GM19468 (cell line): ENCODE measurements at regions not wholly inside any gene's neighbourhood (a gene's known extent, or its start where the extent isn't known, plus 50 kb on each side); places are given as distances from the start of the nearest gene placed in this dataset.
"Not testable (repeated sequence)": the region's sequence is repeated elsewhere in the genome, so short reads cannot be mapped to it uniquely, and the experiment has no call there.

Experiments
- ATAC-seq: cut with Tn5 transposase; IDR thresholded peaks from one replicate; pipeline ENCODE4 v1.9.1; 2021; ENCODE audit warnings: mild to moderate bottlenecking, moderate library complexity, moderate number of reproducible peaks; ENCODE audit not compliant: unreplicated experiment; ENCODE audit errors: extremely low read depth

DNA sequence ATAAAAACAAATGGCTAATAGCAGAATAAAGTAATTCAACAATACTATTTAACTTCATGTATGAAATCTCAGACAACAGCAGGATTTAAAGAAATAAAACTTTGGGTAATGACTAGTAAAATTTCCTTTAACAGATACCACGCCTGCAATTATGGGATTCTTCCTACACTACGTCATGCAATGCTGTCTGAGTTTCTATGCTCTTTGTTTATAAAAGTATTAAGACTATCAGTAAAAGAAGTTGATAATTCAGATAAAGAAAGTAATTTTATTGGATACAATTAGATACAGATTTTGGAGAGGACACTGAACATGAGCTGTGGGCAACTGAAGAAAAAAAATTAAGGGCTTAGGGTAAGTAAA, 308.4 kb upstream of the LRFN5 start:
- ATAC-seq: no peak

DNA sequence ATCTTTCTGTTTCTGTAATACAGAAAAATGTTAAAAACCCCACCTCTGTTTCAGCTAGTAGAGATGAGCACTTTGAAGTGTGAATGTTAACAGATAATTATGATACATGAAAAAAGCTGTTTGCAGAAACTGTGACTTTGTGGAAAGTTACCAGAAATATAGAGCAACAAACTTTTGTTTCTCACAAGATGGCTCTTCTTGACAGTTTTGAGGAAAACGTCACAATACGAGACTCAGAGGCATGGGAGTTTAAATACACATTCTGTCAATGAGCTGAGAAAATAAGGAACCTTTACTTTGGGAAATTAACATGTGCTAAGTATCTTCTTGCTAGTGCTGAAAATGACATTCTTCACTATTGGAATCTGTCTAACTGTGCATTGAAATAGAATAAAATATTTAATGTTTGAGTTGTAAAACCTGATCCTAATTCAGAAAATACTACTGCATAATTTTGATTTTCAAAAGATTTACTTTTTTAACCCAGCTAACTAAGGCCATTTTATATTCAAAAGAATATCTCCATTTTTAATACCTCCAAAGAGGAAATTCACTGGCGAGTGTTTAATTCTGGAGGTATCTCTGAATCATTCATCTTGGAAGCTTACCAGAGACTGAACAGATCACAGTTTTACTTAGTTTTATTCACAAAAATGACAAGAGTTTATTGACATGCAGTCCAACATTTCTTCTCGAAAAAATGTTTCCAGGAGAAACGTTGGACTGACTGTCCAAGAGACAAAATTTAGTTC, 308.9 kb upstream of the LRFN5 start:
- ATAC-seq: no peak

DNA sequence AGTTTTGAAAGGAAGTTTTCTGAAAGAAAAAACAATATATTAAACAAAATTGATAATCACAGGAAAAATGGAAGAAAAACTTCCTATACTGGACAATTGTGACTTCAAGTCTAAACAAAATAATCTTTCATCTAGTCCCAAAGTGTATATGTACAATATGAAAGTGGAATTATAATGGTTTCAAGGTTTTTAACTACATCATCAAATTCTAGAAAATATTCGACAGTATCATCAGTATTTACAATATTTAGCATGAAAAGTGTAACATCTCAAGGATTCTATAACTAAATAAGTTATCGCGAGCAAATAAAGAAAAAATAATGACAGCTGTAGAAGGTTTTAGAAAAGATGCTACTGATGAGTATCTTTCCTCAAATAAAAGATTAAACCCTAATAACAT, 310.9 kb upstream of the LRFN5 start:
- ATAC-seq: no peak

DNA sequence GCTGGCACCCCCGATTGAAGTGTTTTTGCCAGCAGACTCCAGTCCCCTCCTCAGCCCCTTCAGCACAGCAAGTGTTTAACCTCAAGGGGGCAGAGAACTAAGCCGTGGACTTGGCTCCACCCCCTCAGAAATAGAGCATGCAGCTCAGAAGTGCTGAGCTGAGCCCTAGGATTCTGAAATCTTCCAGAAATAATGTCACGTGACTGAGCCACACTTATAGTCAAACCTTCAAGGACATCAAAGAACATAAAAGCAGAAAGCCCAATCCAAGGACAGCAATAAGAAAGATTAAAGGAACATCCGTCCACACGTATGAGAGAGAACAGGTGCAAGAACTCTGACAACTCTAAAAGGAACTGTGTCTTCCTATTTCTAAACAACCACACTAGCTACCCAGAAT, 317.7 kb upstream of the LRFN5 start:
- no peak for ATAC-seq

DNA sequence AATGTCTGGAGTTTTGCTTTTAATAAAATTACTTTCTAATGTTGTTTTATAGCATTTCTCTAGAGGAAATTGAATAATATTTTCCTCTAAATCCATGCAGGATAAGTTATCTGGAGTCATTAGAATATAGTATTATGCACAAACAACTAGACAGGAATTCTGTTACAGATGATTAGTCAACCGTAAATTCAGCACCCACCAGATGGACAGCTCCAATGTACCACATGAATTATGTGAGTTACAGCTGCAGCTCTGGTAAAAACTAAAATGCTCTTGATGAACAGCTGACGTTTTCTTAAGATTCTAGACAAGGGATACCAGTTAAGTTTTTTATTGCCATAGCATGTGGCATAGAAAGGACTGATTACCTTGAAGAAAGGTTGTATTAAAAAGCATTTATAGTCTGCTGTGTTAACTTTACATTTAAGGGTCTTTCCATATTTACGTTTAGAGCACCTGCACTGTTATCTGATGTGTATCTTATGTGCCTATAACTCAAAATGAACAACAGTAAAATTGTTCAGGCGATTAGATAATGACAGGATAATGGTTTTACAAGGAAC, 321.4 kb upstream of the LRFN5 start:
- no peak for ATAC-seq

DNA sequence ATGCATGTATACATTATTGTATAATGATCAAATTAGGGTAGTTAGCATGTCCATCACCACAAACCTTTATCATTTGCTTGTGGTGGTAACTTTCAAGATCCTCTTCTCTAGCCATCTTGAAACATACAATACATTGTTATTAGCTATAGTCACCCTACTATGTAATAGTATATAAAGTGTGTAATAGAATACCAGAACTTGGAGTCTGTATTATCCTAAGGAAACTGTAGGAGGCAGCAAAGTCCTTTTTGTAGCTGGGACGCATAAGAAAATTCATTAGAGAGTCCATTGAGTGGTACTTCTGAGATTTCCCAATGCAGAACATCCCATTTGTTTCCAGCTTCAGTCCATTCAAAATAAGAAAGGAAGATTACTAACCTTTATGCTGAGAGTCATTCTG, 325.9 kb upstream of the LRFN5 start:
- ATAC-seq: no peak

DNA sequence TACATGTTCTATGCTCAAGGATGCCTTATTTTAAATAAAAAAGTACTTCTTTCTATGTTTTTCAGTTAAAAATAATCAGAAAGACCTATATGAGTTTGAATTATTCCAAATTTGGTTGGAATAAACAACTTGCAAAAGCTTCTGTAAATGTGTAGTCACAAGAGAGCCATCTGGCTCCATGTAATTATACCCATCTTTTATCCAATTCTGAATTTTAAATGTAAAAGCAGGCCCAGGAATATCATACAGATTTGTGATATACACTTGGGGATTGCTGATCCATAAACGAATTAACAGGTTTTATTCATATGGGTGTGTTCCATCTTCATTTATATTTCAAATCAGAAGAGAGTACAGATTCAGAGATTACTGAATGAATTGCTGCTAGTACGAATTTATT, 329.2 kb upstream of the LRFN5 start:
- no peak for ATAC-seq

DNA sequence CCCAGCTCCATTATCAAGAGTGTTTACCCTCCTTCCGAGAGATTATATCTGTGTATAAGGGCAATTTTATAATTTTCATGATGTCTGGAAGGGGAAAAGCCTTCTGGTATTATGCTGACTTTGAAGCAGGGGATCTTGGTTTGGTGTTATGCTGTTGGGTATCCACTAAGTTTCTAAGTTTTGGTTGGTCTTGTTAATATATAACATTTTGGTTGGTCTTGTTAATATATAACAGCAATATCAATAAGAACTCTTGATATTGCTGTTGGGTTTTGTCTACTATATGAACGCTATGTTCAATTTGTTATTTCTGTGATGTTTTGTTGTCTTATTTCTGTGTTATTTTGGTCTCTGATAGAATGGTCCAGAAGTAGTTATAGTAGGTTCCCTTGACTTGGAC, 349.2 kb upstream of the LRFN5 start:
- no peak for ATAC-seq

DNA sequence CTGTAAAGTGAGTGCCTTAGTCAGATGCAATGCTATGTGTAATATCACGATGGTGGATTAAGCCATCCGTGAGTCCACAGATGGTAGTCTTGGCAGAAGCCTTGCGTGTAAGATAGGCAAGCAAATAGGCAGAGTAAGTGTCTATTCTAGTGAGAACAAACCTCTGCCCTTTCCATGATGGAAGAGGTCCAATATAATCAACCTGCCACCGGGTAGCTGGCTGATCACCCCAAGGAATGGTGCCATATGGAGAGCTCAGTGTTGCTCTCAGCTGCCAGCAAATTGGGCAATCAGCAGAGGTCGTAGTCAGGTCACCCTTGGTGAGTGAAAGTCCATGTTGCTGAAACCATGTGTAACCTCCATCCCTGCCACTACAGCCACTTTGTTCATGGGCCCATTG, 371.2 kb upstream of the LRFN5 start:
- ATAC-seq: no peak

DNA sequence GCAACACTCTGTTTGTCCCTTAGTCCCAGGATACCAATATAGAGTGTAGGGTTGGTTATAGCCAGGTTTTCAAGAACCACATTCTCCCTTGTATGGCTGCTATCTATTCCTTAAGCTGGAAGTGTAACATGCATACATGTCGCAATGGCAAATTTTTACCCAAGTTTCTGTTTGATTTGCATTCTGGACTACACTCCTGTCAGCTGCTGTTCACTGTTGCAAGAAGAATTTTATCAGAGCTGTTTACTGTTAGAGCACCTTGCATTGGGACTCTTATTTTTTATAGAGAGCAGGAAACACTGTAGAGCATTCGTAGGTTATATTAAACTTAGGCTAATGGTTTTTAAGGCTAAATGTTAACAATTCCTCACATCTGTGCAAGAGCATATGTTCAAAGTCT, 376.0 kb upstream of the LRFN5 start:
- ATAC-seq: no peak

DNA sequence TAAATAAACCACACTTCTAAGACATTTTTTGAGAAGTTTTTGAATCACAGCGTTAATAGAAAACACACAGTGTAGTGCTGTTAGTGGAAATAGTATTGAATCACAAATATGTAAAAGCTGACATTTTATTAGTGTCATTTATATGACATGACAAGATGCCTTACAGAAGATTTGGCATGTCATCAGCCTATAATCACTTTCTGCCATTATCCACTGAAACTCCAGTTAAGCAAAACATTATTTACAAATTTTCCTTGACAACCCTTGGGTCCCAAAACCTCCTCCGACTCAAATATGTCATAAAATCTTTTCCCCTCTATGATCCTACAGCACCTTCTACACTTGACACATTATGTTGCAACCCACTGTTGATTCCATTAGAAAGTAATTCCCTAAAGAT, 376.9 kb upstream of the LRFN5 start:
- ATAC-seq: no peak

DNA sequence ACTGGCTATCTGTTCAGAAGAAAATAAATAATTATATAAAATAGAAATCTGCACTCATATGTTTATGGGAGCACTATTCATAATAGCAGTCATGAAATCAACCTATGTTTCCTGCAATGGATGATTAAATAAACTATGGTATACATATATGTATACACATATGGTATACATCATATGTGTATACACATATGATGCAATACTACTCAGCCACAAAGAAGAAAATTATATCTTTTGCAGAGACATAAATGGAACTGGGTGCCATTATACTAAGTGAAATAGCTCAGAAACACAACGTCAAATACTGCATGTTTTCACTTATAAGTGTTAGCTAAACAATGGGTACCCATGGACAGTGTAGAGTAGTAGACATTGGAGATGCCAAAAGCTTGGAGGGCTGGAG, 381.2 kb upstream of the LRFN5 start:
- no peak for ATAC-seq

DNA sequence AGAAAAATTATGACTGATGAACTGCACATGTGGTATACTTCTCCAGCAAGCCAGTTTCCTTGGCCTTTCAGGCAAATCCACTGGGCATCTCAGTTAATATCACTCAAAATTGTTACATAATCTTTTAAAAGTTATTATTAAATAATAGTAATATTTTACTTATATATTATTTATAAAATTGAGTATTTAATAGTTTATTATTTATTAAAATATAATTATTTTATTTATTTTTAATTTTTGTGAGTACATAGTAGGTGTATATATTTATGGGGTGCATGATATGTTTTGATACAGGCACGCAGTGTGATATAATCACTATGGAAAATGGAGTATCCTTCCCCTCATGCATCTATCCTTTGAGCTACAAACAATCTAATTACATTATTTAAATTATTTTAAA, 384.1 kb upstream of the LRFN5 start:
- no peak for ATAC-seq

DNA sequence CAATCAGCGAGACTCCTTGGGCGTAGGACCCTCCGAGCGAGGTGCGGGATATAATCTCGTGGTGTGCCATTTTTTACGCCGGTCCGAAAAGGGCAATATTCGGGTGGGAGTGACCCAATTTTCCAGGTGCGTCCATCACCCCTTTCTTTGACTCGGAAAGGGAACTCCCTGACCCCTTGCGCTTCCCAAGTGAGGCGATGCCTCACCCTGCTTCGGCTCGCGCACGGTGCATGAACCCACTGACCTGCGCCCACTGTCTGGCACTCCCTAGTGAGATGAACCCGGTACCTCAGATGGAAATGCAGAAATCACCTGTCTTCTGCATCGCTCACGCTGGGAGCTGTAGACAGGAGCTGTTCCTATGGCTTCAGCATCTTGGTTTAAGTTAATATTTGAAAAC, 391.7 kb upstream of the LRFN5 start:
- ATAC-seq: not testable (repeated sequence)

DNA sequence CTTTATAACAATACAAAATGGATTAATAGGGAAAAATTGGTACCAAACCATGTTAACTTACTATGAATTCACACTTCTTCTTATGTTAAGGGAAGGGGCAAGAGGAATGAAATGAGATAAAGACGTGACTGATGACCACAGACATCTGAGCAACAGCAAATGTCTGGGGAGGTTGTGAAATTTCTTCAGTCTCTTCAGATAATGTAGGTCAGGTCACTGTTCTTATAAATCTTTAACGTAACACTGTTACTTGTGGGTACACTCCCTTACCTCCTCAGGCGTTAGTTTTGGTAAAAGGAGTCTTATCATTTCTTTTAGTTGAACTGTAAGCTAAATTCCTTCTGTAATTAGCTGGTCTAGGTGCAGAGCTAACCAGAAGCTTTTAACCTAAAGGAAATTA, 405.0 kb upstream of the LRFN5 start:
- ATAC-seq: no peak

DNA sequence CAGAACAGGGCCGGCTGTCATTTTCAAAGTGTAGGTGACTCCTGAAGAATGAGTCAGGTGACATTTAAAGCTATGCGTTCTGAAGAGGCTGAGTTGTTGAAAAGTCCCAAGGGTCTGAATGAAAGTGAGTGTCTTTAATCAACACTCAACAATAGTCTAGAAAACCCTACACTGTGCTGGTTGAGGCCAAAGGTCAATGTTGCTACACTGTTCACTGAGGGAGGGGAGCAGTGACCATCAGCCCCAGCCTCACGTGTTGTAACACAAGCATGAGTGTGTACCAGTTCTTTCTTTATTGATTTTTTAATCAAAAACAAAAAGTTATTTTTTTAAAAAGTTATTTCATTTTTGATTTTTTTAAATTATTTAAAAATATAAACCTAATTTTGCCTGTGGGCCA, 418.8 kb upstream of the LRFN5 start:
- ATAC-seq: no peak

DNA sequence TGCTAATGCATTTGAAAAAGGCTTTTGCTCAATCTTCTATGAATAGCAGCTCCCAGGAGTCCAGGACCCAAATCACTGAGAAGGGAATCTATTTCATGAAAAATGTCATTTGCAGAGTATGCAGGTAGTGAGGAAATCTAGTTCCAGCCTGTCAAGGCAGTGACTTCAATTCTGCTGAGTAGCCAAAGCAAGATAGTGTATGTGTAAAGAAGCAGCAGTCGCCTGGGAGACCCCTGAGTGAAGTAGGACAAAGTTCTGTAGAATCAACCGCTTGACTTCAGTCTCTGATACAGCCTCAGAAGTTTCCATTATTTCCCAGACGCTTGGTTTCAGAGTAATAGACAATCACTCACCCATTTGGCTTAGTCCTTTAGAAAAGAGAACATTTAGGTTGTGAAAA, 435.6 kb upstream of the LRFN5 start:
- ATAC-seq: no peak

DNA sequence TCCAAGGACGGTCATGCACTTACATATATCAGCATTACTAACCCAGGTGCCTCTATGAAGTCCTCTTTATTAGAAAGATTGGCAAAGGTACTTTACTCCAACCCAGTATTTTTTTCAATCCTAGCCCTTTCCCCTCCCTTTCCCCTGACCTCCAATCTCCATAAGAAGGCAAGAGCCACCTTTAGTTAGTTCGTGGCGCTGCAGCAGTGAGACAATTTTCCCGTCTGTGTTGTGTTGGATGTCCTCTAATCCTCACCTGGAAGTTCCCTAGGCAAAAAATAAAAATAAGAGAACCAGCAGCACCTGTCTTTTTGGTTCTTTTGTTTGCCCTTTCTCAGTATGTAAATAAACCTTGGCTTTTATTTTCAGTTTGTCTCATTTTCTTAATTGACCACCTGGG, 439.6 kb upstream of the LRFN5 start:
- ATAC-seq: no peak

DNA sequence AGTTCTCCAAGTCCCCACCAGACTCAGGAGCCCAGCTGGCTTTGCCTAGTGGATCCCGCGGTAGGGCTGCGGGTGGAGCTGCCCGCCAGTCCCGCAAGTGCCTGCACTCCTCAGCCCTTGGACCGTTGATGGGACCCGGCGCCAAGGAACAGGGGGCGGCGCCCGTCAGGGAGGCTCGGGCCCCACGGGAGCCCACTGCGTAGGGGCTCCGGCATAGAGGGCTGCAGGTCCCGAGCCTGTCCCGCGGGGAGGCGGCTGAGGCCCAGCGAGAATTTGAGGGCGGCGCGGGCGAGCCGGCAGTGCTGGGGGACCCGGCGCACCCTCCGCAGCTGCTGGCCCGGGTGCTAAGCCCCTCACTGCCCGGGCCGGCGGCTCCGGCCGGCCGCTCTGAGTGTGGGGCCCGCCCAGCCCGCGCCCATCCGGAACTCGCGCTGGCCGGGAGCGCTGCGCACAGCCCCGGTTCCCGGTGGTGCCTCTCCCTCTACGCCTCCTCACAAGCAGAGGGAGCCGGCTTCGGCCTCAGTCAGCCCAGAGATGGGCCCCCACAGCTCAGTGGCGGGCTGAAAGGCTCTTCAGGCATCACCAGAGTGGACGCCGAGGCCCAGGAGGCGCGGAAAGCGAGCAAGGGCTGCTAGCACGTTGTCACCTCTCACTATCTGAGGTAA, 452.4 kb upstream of the LRFN5 start:
- no peak for ATAC-seq

DNA sequence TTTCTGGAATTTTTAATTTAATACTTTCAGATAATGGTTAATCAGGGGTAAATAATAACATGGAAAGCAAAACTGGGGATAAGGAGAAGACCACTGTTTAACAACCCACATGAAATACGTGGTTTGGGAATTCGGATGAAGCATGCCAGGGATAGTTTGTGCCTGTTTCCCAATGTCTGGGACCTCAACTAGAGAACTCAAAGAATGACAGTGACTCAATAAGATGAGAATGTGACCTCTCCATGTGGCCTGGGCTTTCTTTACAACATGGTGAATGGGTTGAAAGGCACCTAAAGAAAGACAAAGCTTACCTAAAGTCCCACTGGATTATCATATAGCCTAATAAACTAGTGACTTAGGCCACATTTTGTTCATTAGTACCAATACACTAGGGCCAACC, 460.3 kb upstream of the LRFN5 start:
- no peak for ATAC-seq

DNA sequence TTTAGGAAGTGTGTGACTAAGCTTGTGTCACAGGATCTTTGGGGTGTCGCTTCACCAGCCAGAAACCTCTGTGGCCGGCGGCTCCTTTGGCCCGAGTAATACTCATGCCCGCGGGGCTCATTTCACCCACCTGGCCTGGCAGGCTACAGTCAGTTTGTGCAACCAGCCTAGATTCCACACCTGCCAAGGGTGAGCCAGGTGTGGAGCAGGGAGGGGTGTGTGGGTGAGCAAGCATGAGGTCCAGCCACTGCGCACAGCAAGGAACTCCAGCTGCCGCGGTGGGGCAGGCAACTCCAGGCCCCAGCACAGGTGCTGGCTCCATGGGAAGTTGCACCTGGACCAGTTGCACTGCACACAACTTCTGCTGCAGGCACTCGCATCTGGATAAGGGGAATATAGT, 462.3 kb upstream of the LRFN5 start:
- no peak for ATAC-seq

DNA sequence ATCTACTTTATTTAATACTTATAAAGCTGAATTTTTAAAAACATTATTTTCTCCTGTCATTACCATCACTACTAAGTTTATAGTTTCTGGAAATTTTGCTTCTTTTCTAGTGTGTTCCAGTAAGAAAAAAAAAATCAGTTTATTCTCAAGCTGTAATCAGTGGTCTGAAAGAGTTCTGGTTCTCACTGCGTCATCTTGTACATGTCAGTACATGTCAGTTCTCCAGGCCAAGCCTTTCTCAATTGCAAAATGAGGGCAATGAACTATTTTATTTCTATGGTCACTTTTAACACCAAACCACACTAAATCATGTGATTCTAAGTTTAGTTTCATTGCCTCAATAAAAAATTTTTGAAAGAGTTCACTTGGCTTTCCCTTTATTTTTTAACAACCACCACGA, 468.9 kb upstream of the LRFN5 start:
- no peak for ATAC-seq
